ENCODE measurements at regions not wholly inside any gene's neighbourhood (a gene's known extent, or its start where the extent isn't known, plus 50 kb on each side); places are given as distances from the start of the nearest gene placed in this dataset.
"Not testable (repeated sequence)": the region's sequence is repeated elsewhere in the genome, so short reads cannot be mapped to it uniquely, and the experiment has no call there.

DNA sequence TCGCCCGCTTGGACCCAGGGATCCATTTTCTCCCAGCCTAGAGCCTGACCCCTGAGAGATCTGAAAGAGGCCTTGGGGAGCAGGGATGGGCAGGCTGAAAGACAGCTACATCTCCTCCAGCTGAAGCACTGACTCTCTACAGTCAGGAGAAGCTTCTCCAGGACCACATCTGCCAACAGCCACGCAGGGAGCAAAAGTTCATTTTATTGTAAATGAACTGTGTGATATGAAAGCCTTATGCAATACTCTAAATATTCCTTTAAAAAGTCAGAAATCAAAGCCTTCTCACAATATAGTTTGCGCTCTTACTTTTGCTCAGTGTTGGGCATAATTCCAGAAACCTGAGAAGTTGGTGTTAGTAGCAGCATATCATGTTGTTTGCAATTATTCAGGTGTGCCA, 428.9 kb upstream of the RAB6C start:
- no peak for DNase-seq (ENCODE audit: low read depth)
- TF ChIP-seq, protein P1, sequence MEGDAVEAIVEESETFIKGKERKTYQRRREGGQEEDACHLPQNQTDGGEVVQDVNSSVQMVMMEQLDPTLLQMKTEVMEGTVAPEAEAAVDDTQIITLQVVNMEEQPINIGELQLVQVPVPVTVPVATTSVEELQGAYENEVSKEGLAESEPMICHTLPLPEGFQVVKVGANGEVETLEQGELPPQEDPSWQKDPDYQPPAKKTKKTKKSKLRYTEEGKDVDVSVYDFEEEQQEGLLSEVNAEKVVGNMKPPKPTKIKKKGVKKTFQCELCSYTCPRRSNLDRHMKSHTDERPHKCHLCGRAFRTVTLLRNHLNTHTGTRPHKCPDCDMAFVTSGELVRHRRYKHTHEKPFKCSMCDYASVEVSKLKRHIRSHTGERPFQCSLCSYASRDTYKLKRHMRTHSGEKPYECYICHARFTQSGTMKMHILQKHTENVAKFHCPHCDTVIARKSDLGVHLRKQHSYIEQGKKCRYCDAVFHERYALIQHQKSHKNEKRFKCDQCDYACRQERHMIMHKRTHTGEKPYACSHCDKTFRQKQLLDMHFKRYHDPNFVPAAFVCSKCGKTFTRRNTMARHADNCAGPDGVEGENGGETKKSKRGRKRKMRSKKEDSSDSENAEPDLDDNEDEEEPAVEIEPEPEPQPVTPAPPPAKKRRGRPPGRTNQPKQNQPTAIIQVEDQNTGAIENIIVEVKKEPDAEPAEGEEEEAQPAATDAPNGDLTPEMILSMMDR (IDR thresholded peaks at IDR 0.05; ENCODE audit: insufficient read depth, low read depth, low read length, missing control alignments): no peak
- no peak overlapping the region for H3K4me3 ChIP-seq (ENCODE audit: low read length)

DNA sequence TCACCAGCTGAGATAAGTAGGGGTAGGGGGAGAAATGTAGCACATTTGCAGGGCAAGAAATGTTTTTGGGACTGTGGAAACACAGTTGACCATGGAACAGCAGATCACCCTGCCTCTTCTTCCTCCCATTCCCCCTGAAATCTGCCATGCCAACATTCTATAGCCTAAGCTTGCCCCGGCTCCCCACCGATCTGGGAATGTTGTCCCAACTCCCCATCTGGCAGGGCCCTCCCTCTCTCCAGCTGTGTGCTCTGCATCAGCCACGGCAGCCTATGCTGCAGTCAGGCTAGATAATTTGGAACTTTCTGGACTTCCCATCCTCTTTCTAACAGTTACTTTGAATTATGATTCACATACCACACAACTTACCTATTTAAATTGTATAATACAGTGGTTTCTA, 425.1 kb upstream of the RAB6C start:
- DNase-seq (ENCODE audit: low read depth): no peak
- TF ChIP-seq, protein P1 (IDR thresholded peaks at IDR 0.05; ENCODE audit: insufficient read depth, low read depth, low read length, missing control alignments): no peak

DNA sequence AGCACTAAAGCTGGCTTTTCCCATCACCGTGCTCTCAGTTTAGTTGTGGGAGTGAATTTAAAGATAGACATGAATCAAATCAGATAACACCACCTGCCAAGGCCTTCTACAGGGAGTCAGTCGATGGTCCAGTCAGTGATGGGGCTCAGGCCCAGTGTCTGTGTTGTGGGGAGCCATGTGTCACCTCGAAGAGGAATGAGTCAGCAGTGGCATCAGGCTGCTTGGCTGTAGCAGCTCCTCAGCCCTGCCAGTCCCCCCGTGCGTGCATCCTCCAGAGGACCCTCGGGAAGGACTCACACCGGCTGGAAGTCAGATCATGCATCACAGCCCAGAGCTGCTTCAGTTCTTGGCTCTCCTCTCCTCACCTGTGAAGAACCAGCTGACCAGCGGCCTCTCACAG, 420.4 kb upstream of the RAB6C start:
- TF ChIP-seq, protein P1 (IDR thresholded peaks at IDR 0.05; ENCODE audit: insufficient read depth, low read depth, low read length, missing control alignments): no peak
- DNase-seq (ENCODE audit: low read depth): no peak
- no peak overlapping the region for H3K4me3 ChIP-seq (ENCODE audit: low read length)

More for the DNA sequence above, 425.1 kb upstream of the RAB6C start:
- no peak overlapping the region for H3K4me3 ChIP-seq (ENCODE audit: low read length)

DNA sequence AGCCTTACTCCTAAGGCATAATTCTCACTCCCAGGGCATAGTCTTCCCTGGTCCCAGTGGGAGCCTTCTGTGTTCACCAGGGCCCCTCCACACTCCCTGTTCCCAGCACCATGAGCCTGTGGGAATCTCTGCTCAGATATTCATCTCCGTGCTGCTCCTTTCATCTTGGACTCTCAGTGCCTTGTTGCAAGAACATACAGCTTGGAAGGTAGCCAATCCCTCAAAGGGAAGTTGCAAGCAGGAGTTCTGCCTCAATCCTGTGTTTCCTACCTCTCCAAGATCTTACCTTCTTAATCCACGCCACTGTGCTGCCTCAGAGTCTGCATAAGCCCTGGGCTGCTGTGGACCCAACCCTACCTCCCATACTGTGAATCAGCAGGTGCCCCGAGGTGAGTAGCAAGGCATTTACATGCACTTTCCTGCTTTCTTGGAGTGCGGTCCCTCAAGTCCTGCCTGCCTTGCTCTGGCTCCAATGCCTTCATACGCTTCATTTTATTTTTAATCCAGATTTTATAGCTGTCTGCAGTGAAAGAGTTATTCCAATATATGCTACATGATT, 413.8 kb upstream of the RAB6C start:
- no peak for DNase-seq (ENCODE audit: low read depth)
- no peak overlapping the region for H3K4me3 ChIP-seq (ENCODE audit: low read length)
- TF ChIP-seq, protein P1 (IDR thresholded peaks at IDR 0.05; ENCODE audit: insufficient read depth, low read depth, low read length, missing control alignments): no peak

DNA sequence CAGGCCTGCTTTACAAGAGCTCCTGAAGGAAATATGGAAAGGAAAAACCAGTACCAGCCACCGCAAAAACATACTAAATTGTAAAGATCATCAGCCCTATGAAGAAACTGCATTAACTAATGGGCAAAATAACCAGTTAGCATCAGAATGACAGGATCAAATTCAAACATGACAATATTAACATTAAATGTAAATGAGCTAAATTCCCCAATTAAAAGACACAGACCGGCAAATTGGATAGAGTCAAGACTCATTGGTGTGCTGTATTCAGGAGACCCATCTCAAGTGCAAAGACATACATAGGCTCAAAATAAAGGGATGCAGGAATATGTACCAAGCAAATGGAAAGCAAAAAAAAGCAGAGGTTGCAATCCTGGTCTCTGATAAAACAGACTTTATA, 408.7 kb upstream of the RAB6C start:
- not testable (repeated sequence) for H3K4me3 ChIP-seq (ENCODE audit: low read length); DNase-seq (ENCODE audit: low read depth)

DNA sequence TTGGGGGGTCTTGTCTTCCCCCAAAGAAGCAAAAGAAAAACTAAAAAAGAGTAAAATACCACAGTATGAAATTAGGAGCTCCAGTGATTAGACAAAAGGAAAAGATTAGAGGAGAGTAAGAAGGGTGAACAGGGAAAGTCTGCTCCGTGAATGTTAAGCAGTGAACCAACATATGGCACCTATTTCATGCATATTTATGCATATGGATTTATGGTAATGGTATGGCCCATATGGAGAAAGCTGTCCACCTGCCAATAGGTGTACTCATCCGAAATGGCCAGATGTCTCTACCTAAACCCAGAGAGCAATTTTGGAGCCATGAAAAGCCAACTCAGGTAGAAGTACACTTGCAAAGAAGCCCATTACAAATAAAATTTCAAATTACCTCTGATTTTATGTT, 404.0 kb upstream of the RAB6C start:
- TF ChIP-seq, protein P1 (IDR thresholded peaks at IDR 0.05; ENCODE audit: insufficient read depth, low read depth, low read length, missing control alignments): no peak
- DNase-seq (ENCODE audit: low read depth): no peak
- H3K4me3 ChIP-seq (ENCODE audit: low read length): no peak overlapping the region

DNA sequence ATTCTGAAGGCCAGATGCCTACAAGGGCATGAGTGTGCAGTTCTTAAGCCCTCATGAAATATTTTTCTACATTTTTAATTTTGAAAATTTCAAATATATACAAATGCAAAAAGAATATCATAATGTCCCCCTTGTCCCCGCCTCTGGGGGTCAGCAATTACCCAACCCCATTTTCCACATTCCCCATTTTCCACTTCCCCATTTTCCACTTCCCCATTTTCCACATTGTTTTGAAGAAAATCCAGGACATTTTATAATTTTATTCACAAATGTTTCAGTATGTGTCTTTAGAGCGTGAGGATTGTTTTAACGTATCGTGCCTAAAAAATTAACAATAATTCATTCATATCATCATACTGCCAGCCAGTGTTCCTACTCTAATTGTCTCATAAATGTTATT, 403.6 kb upstream of the RAB6C start:
- DNase-seq (ENCODE audit: low read depth): no peak
- TF ChIP-seq, protein P1 (IDR thresholded peaks at IDR 0.05; ENCODE audit: insufficient read depth, low read depth, low read length, missing control alignments): no peak
- H3K4me3 ChIP-seq (ENCODE audit: low read length): no peak overlapping the region

Measured in epithelial cell of esophagus (primary cell).